ENCODE measurements at regions not wholly inside any gene's neighbourhood (a gene's known extent, or its start where the extent isn't known, plus 50 kb on each side); places are given as distances from the start of the nearest gene placed in this dataset.

GRCh38 chr12:128123096-128123495, 143.9 kb upstream of the TMEM132C start:
- no peak overlapping the region for H3K4me3 Mint-ChIP-seq
- no peaks in the 10 kb centered on the region for H3K4me1 Mint-ChIP-seq
- no peak overlapping the region for H3K27ac Mint-ChIP-seq
- no peaks in the 10 kb centered on the region for H3K36me3 Mint-ChIP-seq
- H3K27me3 Mint-ChIP-seq: no peaks in the 10 kb centered on the region
- H3K9me3 Mint-ChIP-seq: no peaks in the 10 kb centered on the region

- H3K27me3 Mint-ChIP-seq: peaks cover 3% of the 10 kb centered on the region
- H3K4me1 Mint-ChIP-seq: no peaks in the 10 kb centered on the region
- H3K27ac Mint-ChIP-seq: no peak overlapping the region
- no peaks in the 10 kb centered on the region for H3K9me3 Mint-ChIP-seq
- no peaks in the 10 kb centered on the region for H3K36me3 Mint-ChIP-seq
- no peak overlapping the region for H3K4me3 Mint-ChIP-seq
Measured at GRCh38 chr12:128131955-128132354, 135.0 kb upstream of the TMEM132C start.

GRCh38 chr12:128133321-128134073, 133.5 kb upstream of the TMEM132C start:
- Mint-ChIP-seq H3K36me3 (no peaks in the 10 kb centered on the region), H3K27ac (no peak overlapping the region), H3K9me3 (peaks cover 2% of the 10 kb centered on the region), H3K27me3 (peaks cover 3% of the 10 kb centered on the region), H3K4me3 (no peak overlapping the region), H3K4me1 (no peaks in the 10 kb centered on the region)

GRCh38 chr12:128137140-128137539, 129.8 kb upstream of the TMEM132C start:
- Mint-ChIP-seq H3K4me1 (no peaks in the 10 kb centered on the region), H3K9me3 (peaks cover 4% of the 10 kb centered on the region), H3K27me3 (peaks cover 2% of the 10 kb centered on the region), H3K27ac (no peak overlapping the region), H3K36me3 (no peaks in the 10 kb centered on the region), H3K4me3 (no peak overlapping the region)

GRCh38 chr12:128138125-128138524, 128.8 kb upstream of the TMEM132C start:
- Mint-ChIP-seq H3K9me3 (peaks cover 4% of the 10 kb centered on the region), H3K4me3 (no peak overlapping the region)

GRCh38 chr12:128140551-128140950, 126.4 kb upstream of the TMEM132C start:
- no peaks in the 10 kb centered on the region for H3K36me3 Mint-ChIP-seq
- no peaks in the 10 kb centered on the region for H3K27me3 Mint-ChIP-seq
- no peak overlapping the region for H3K27ac Mint-ChIP-seq
- peaks cover 4% of the 10 kb centered on the region for H3K9me3 Mint-ChIP-seq
- H3K4me3 Mint-ChIP-seq: no peak overlapping the region
- no peaks in the 10 kb centered on the region for H3K4me1 Mint-ChIP-seq

More at GRCh38 chr12:128138125-128138524, 128.8 kb upstream of the TMEM132C start:
- Mint-ChIP-seq H3K4me1 (no peaks in the 10 kb centered on the region), H3K27ac (no peak overlapping the region), H3K36me3 (no peaks in the 10 kb centered on the region), H3K27me3 (no peaks in the 10 kb centered on the region)

GRCh38 chr12:128150961-128151360, 116.0 kb upstream of the TMEM132C start:
- no peak overlapping the region for H3K4me3 Mint-ChIP-seq
- H3K27me3 Mint-ChIP-seq: no peaks in the 10 kb centered on the region
- no peak overlapping the region for H3K27ac Mint-ChIP-seq
- no peaks in the 10 kb centered on the region for H3K4me1 Mint-ChIP-seq
- no peaks in the 10 kb centered on the region for H3K9me3 Mint-ChIP-seq
- no peaks in the 10 kb centered on the region for H3K36me3 Mint-ChIP-seq

GRCh38 chr12:128155571-128155970, 111.4 kb upstream of the TMEM132C start:
- Mint-ChIP-seq H3K36me3 (no peaks in the 10 kb centered on the region), H3K27ac (no peak overlapping the region), H3K9me3 (no peaks in the 10 kb centered on the region), H3K4me3 (no peak overlapping the region), H3K27me3 (no peaks in the 10 kb centered on the region), H3K4me1 (no peaks in the 10 kb centered on the region)

GRCh38 chr12:128163086-128163485, 103.9 kb upstream of the TMEM132C start:
- Mint-ChIP-seq H3K27ac (no peak overlapping the region), H3K9me3 (no peaks in the 10 kb centered on the region), H3K27me3 (no peaks in the 10 kb centered on the region), H3K4me1 (no peaks in the 10 kb centered on the region), H3K4me3 (no peak overlapping the region), H3K36me3 (no peaks in the 10 kb centered on the region)

- no peak overlapping the region for H3K4me3 Mint-ChIP-seq
- H3K27me3 Mint-ChIP-seq: no peaks in the 10 kb centered on the region
- H3K4me1 Mint-ChIP-seq: no peaks in the 10 kb centered on the region
- no peak overlapping the region for H3K27ac Mint-ChIP-seq
- no peaks in the 10 kb centered on the region for H3K9me3 Mint-ChIP-seq
- no peaks in the 10 kb centered on the region for H3K36me3 Mint-ChIP-seq
Measured at GRCh38 chr12:128164533-128164932, 102.4 kb upstream of the TMEM132C start.

GRCh38 chr12:128165387-128165786, 101.6 kb upstream of the TMEM132C start:
- H3K4me3 Mint-ChIP-seq: no peak overlapping the region
- no peaks in the 10 kb centered on the region for H3K9me3 Mint-ChIP-seq
- H3K36me3 Mint-ChIP-seq: no peaks in the 10 kb centered on the region
- H3K27ac Mint-ChIP-seq: no peak overlapping the region
- H3K4me1 Mint-ChIP-seq: no peaks in the 10 kb centered on the region
- no peaks in the 10 kb centered on the region for H3K27me3 Mint-ChIP-seq

- Mint-ChIP-seq H3K36me3 (no peaks in the 10 kb centered on the region), H3K9me3 (no peaks in the 10 kb centered on the region), H3K27me3 (no peaks in the 10 kb centered on the region), H3K4me1 (no peaks in the 10 kb centered on the region), H3K27ac (no peak overlapping the region), H3K4me3 (no peak overlapping the region)
Measured at GRCh38 chr12:128168273-128168672, 98.7 kb upstream of the TMEM132C start.

- Mint-ChIP-seq H3K27me3 (no peaks in the 10 kb centered on the region), H3K9me3 (no peaks in the 10 kb centered on the region), H3K4me3 (no peak overlapping the region), H3K27ac (no peak overlapping the region), H3K36me3 (no peaks in the 10 kb centered on the region), H3K4me1 (no peaks in the 10 kb centered on the region)
Measured at GRCh38 chr12:128170181-128170580, 96.8 kb upstream of the TMEM132C start.

GRCh38 chr12:128178565-128178964, 88.4 kb upstream of the TMEM132C start:
- H3K27me3 Mint-ChIP-seq: no peaks in the 10 kb centered on the region
- no peaks in the 10 kb centered on the region for H3K4me1 Mint-ChIP-seq
- no peaks in the 10 kb centered on the region for H3K36me3 Mint-ChIP-seq
- no peak overlapping the region for H3K27ac Mint-ChIP-seq
- H3K4me3 Mint-ChIP-seq: no peak overlapping the region
- H3K9me3 Mint-ChIP-seq: peaks cover 13% of the 10 kb centered on the region

GRCh38 chr12:128178966-128179365, 88.0 kb upstream of the TMEM132C start:
- Mint-ChIP-seq H3K36me3 (no peaks in the 10 kb centered on the region), H3K4me1 (no peaks in the 10 kb centered on the region), H3K4me3 (no peak overlapping the region), H3K27ac (no peak overlapping the region), H3K9me3 (peaks cover 13% of the 10 kb centered on the region), H3K27me3 (no peaks in the 10 kb centered on the region)

GRCh38 chr12:128180166-128180565, 86.8 kb upstream of the TMEM132C start:
- no peaks in the 10 kb centered on the region for H3K36me3 Mint-ChIP-seq
- no peaks in the 10 kb centered on the region for H3K27me3 Mint-ChIP-seq
- H3K4me1 Mint-ChIP-seq: no peaks in the 10 kb centered on the region
- no peak overlapping the region for H3K27ac Mint-ChIP-seq
- peaks cover 13% of the 10 kb centered on the region for H3K9me3 Mint-ChIP-seq
- no peak overlapping the region for H3K4me3 Mint-ChIP-seq

- Mint-ChIP-seq H3K4me1 (no peaks in the 10 kb centered on the region), H3K27me3 (no peaks in the 10 kb centered on the region), H3K9me3 (no peaks in the 10 kb centered on the region), H3K4me3 (no peak overlapping the region), H3K27ac (no peak overlapping the region), H3K36me3 (no peaks in the 10 kb centered on the region)
Measured at GRCh38 chr12:128190052-128190451, 76.9 kb upstream of the TMEM132C start.
